ENCODE measurements at regions not wholly inside any gene's neighbourhood (a gene's known extent, or its start where the extent isn't known, plus 50 kb on each side); places are given as distances from the start of the nearest gene placed in this dataset.
A peak's percentile ranks its signal among the peaks of the same experiment; 100 is the strongest.

- DNase-seq (ENCODE audit: low read depth in 1 of 2, low spot score in 1 of 2) (no peak), FAIRE-seq (no peak), ATAC-seq (no peak)
- Histone ChIP-seq H3K4me3 (no peak overlapping the region), H3K4me1 (0 out of 3 replicates have a peak, but pooled peaks cover 3% of the 10 kb centered on the region), H3K9me3 (no peaks in the 10 kb centered on the region), H3K4me2 (no peak overlapping the region), H3K27ac (no peak overlapping the region)
- no peak for TF ChIP-seq RCOR1 (IDR thresholded peaks at IDR 0.05; ENCODE audit: low read depth, low read length)
- TF ChIP-seq HOXB5 (CRISPR knock-in tag; IDR thresholded peaks at IDR 0.05), result no peak
- no peak for TF ChIP-seq GATA3 (IDR thresholded peaks at IDR 0.05; ENCODE audit: borderline replicate concordance)
- no peak for TF ChIP-seq RFX5 (IDR thresholded peaks at IDR 0.05)
- no peak for TF ChIP-seq NR3C1 (IDR thresholded peaks at IDR 0.05)
- no peak for TF ChIP-seq PHF8 (IDR thresholded peaks at IDR 0.05; ENCODE audit: borderline replicate concordance, low read depth)
- CTCF ChIA-PET, result interaction anchor here (0.6 to 2.7 kb wide), 6 partner anchors 9 to 233 kb away, joined by 3 to 7 read pairs (median 4); no protein-coding TSS in a partner anchor
- no CpG with 5 or more reads among the region's 14 CpGs for WGBS (ENCODE audit: missing lambda C conversion rate)
- POLR2A ChIA-PET, result no interaction called here
Measured at GRCh38 chr20:62557999-62558408, 82.2 kb upstream of the GATA5 start.

GRCh38 chr20:62558779-62559178 lies 83.0 kb upstream of the GATA5 start:
- FAIRE-seq, result no peak
- TF ChIP-seq TP53 (CRISPR knock-in tag; IDR thresholded peaks at IDR 0.05) (no peak), RCOR1 (IDR thresholded peaks at IDR 0.05; ENCODE audit: low read depth, low read length) (no peak), FOXS1 (CRISPR knock-in tag; IDR thresholded peaks at IDR 0.05) (no peak)
- no peak for DNase-seq (ENCODE audit: low read depth in 1 of 2, low spot score in 1 of 2)
- CTCF ChIA-PET, result interaction anchor here (0.7 to 2.7 kb wide), 6 partner anchors 9 to 233 kb away, joined by 3 to 8 read pairs (median 5); no protein-coding TSS in a partner anchor
- H3K27ac ChIP-seq, result no peak overlapping the region
- H3K4me3 ChIP-seq, result no peak overlapping the region
- POLR2A ChIA-PET, result no interaction called here
- 27% methylated on average over 3 of the region's 17 CpGs for WGBS (ENCODE audit: missing lambda C conversion rate)
- H3K9me3 ChIP-seq, result no peaks in the 10 kb centered on the region
- no peak overlapping the region for H3K4me2 ChIP-seq
- no peak for ATAC-seq
- 0 out of 3 replicates have a peak, but pooled peaks cover 3% of the 10 kb centered on the region for H3K4me1 ChIP-seq

GRCh38 chr20:62560162-62560561 lies 82.1 kb upstream of the SLCO4A1 start:
- TF ChIP-seq ZSCAN20 (CRISPR knock-in tag; IDR thresholded peaks at IDR 0.05), result no peak
- TF ChIP-seq KDM1A (IDR thresholded peaks at IDR 0.05; ENCODE audit: low read depth), result no peak
- no peak for TF ChIP-seq CHD4 (IDR thresholded peaks at IDR 0.05; ENCODE audit: borderline replicate concordance)
- TF ChIP-seq HES2 (IDR thresholded peaks at IDR 0.05), result no peak
- TF ChIP-seq MAFK (IDR thresholded peaks at IDR 0.05; ENCODE audit: partially characterized antibody), result peak; percentile 78
- TF ChIP-seq EHF (CRISPR knock-in tag; IDR thresholded peaks at IDR 0.05), result no peak
- no peak for TF ChIP-seq HMGXB4 (CRISPR knock-in tag; IDR thresholded peaks at IDR 0.05; ENCODE audit: borderline replicate concordance)
- CTCF ChIA-PET, result interaction anchor here (2.7 kb wide), 1 partner anchor 11 kb away, joined by 7 read pairs; no protein-coding TSS in a partner anchor
- POLR2A ChIA-PET, result no interaction called here
- Histone ChIP-seq H3K4me1 (0 out of 3 replicates have a peak, but pooled peaks cover 3% of the 10 kb centered on the region), H3K4me2 (no peak overlapping the region), H3K4me3 (no peak overlapping the region), H3K27ac (no peak overlapping the region), H3K9me3 (no peaks in the 10 kb centered on the region)
- FAIRE-seq (no peak), ATAC-seq (no peak), DNase-seq (ENCODE audit: low read depth in 1 of 2, low spot score in 1 of 2) (no peak)
- WGBS (ENCODE audit: missing lambda C conversion rate), result 31% methylated on average over 6 of the region's 6 CpGs

- Histone ChIP-seq H3K4me3 (no peak overlapping the region), H3K9me3 (no peaks in the 10 kb centered on the region), H3K27ac (no peak overlapping the region), H3K4me2 (no peak overlapping the region), H3K4me1 (0 out of 3 replicates have a peak, but pooled peaks cover 3% of the 10 kb centered on the region)
- FAIRE-seq, result no peak
- no peak for TF ChIP-seq RFX5 (IDR thresholded peaks at IDR 0.05)
- no peak for TF ChIP-seq TFCP2L1 (CRISPR knock-in tag; IDR thresholded peaks at IDR 0.05)
- TF ChIP-seq CTCF (IDR thresholded peaks at IDR 0.05), result no peak
- TF ChIP-seq FOXS1 (CRISPR knock-in tag; IDR thresholded peaks at IDR 0.05), result no peak
- no peak for DNase-seq (ENCODE audit: low read depth in 1 of 2, low spot score in 1 of 2)
- no peak for ATAC-seq
- CTCF ChIA-PET, result no interaction called here
- POLR2A ChIA-PET, result no interaction called here
- 27% methylated on average over 5 of the region's 15 CpGs for WGBS (ENCODE audit: missing lambda C conversion rate)
Measured at GRCh38 chr20:62561182-62561581, 81.1 kb upstream of the SLCO4A1 start.

Data from A549 (cell line).